ENCODE measurements at regions not wholly inside any gene's neighbourhood (a gene's known extent, or its start where the extent isn't known, plus 50 kb on each side); places are given as distances from the start of the nearest gene placed in this dataset.

- TF ChIP-seq, protein P1, sequence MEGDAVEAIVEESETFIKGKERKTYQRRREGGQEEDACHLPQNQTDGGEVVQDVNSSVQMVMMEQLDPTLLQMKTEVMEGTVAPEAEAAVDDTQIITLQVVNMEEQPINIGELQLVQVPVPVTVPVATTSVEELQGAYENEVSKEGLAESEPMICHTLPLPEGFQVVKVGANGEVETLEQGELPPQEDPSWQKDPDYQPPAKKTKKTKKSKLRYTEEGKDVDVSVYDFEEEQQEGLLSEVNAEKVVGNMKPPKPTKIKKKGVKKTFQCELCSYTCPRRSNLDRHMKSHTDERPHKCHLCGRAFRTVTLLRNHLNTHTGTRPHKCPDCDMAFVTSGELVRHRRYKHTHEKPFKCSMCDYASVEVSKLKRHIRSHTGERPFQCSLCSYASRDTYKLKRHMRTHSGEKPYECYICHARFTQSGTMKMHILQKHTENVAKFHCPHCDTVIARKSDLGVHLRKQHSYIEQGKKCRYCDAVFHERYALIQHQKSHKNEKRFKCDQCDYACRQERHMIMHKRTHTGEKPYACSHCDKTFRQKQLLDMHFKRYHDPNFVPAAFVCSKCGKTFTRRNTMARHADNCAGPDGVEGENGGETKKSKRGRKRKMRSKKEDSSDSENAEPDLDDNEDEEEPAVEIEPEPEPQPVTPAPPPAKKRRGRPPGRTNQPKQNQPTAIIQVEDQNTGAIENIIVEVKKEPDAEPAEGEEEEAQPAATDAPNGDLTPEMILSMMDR (IDR thresholded peaks at IDR 0.05; ENCODE audit: unreplicated experiment): no peak
- BruUV-seq (replicated peaks): no TSS peak
- Mint-ChIP-seq H3K4me1 (ENCODE audit: low read depth, unreplicated experiment) (no peaks in the 10 kb centered on the region), H3K27me3 (ENCODE audit: unreplicated experiment) (no peaks in the 10 kb centered on the region), H3K4me3 (ENCODE audit: low read depth, unreplicated experiment) (no peak overlapping the region), H3K36me3 (ENCODE audit: insufficient read depth, unreplicated experiment) (no peaks in the 10 kb centered on the region), H3K27ac (ENCODE audit: unreplicated experiment) (no peak overlapping the region), H3K9me3 (ENCODE audit: low read depth, unreplicated experiment) (peaks cover 2% of the 10 kb centered on the region)
- intact Hi-C loops (cut with micrococcal nuclease; ENCODE audit: unreplicated experiment): no loop called here
- no peak for DNase-seq
- CTCF ChIA-PET: no interaction called here
Measured at GRCh38 chr6:68575765-68576439, 59.2 kb upstream of the ADGRB3 start.

- no peaks in the 10 kb centered on the region for H3K36me3 Mint-ChIP-seq (ENCODE audit: insufficient read depth, unreplicated experiment)
- H3K9me3 Mint-ChIP-seq (ENCODE audit: low read depth, unreplicated experiment): peaks cover 4% of the 10 kb centered on the region
- intact Hi-C loops (cut with micrococcal nuclease; ENCODE audit: unreplicated experiment): loop anchor here (1.0 kb wide), 1 partner anchor 205 kb away; no protein-coding TSS in a partner anchor
- no peaks in the 10 kb centered on the region for H3K4me1 Mint-ChIP-seq (ENCODE audit: low read depth, unreplicated experiment)
- no peak for DNase-seq
- no peak overlapping the region for H3K27ac Mint-ChIP-seq (ENCODE audit: unreplicated experiment)
- no peaks in the 10 kb centered on the region for H3K27me3 Mint-ChIP-seq (ENCODE audit: unreplicated experiment)
- BruUV-seq (replicated peaks): no TSS peak
- CTCF ChIA-PET: interaction anchor here (1.0 to 1.1 kb wide), 3 partner anchors 10 to 1593 kb away, joined by 3 to 6 read pairs (median 3); no protein-coding TSS in a partner anchor
- H3K4me3 Mint-ChIP-seq (ENCODE audit: low read depth, unreplicated experiment): no peak overlapping the region
- TF ChIP-seq, protein P1 (IDR thresholded peaks at IDR 0.05; ENCODE audit: unreplicated experiment): no peak
Measured at GRCh38 chr6:68572975-68573374, 62.1 kb upstream of the ADGRB3 start.

- CTCF ChIA-PET: interaction anchor here (0.8 to 1.1 kb wide), 4 partner anchors 9 to 1594 kb away, joined by 3 to 6 read pairs (median 3); no protein-coding TSS in a partner anchor
- no peak overlapping the region for H3K27ac Mint-ChIP-seq (ENCODE audit: unreplicated experiment)
- intact Hi-C loops (cut with micrococcal nuclease; ENCODE audit: unreplicated experiment): loop anchor here (1.0 kb wide), 1 partner anchor 206 kb away; no protein-coding TSS in a partner anchor
- H3K36me3 Mint-ChIP-seq (ENCODE audit: insufficient read depth, unreplicated experiment): no peaks in the 10 kb centered on the region
- H3K27me3 Mint-ChIP-seq (ENCODE audit: unreplicated experiment): no peaks in the 10 kb centered on the region
- no TSS peak for BruUV-seq (replicated peaks)
- TF ChIP-seq, protein P1 (IDR thresholded peaks at IDR 0.05; ENCODE audit: unreplicated experiment): peak; percentile 47
- peak; percentile 59 for DNase-seq
- no peaks in the 10 kb centered on the region for H3K4me1 Mint-ChIP-seq (ENCODE audit: low read depth, unreplicated experiment)
- H3K4me3 Mint-ChIP-seq (ENCODE audit: low read depth, unreplicated experiment): no peak overlapping the region
- peaks cover 4% of the 10 kb centered on the region for H3K9me3 Mint-ChIP-seq (ENCODE audit: low read depth, unreplicated experiment)
Measured at GRCh38 chr6:68572525-68572924, 62.6 kb upstream of the ADGRB3 start.

DNA sequence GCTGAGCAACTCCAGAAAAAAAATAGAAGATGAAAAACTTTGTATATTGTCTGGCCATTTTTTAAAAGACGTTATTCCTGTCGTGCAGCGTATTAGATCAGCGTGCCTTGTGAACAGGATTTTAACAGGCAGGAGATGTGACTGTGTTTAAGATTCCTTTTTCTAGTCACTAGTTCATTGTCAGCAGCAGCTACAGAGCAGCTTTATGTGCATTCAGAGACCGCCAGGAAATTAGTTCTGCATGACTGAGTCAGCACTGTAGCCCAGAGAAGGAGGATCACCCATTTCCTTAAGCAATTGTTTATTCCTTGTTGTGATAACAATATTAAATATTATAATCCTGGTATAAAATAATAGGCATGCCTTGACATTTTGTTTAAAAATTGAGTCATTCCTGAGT lies 75.4 kb upstream of the ADGRB3 start:
- Mint-ChIP-seq H3K4me3 (ENCODE audit: low read depth, unreplicated experiment) (no peak overlapping the region), H3K36me3 (ENCODE audit: insufficient read depth, unreplicated experiment) (no peaks in the 10 kb centered on the region), H3K27ac (ENCODE audit: unreplicated experiment) (no peak overlapping the region), H3K27me3 (ENCODE audit: unreplicated experiment) (no peaks in the 10 kb centered on the region), H3K4me1 (ENCODE audit: low read depth, unreplicated experiment) (no peaks in the 10 kb centered on the region), H3K9me3 (ENCODE audit: low read depth, unreplicated experiment) (peaks cover 2% of the 10 kb centered on the region)
- intact Hi-C loops (cut with micrococcal nuclease; ENCODE audit: unreplicated experiment): no loop called here
- TF ChIP-seq, protein P1 (IDR thresholded peaks at IDR 0.05; ENCODE audit: unreplicated experiment): no peak
- DNase-seq: no peak
- BruUV-seq (replicated peaks): no TSS peak
- CTCF ChIA-PET: no interaction called here

Measured in Calu3 (cell line).